Loucy (cell line): ENCODE measurements at regions not wholly inside any gene's neighbourhood (a gene's known extent, or its start where the extent isn't known, plus 50 kb on each side); places are given as distances from the start of the nearest gene placed in this dataset.

Source experiments
- H2AFZ ChIP-seq: fragments of 200-600 bp; sonication (generic); 2 replicates; pipeline ENCODE4 v1.6.0; 2016; ENCODE audit warnings: antibody characterized with exemption, mild to moderate bottlenecking, low read length, moderate library complexity
- H3F3A ChIP-seq: fragments of 200-600 bp; 2 replicates; pipeline ENCODE4 v1.6.0; 2016; ENCODE audit warnings: antibody characterized with exemption, low read depth, mild to moderate bottlenecking
- H3K27me3 ChIP-seq: fragments of 200-600 bp; sonication (generic); 2 replicates; pipeline ENCODE4 v1.6.1; 2014; ENCODE audit warnings: low read length, mild to moderate bottlenecking; ENCODE audit not compliant: insufficient read depth, poor library complexity, severe bottlenecking
- H3K36me3 ChIP-seq: fragments of 200-600 bp; sonication (generic); 2 replicates; pipeline ENCODE4 v1.6.1; 2016; ENCODE audit warnings: low read length; ENCODE audit not compliant: insufficient read depth
- H3K4me1 ChIP-seq: fragments of 200-600 bp; sonication (generic); 2 replicates; pipeline ENCODE4 v1.5.1; 2014; ENCODE audit warnings: low read length, mild to moderate bottlenecking; ENCODE audit not compliant: insufficient read depth, poor library complexity, severe bottlenecking
- H3K4me2 ChIP-seq: fragments of 200-600 bp; sonication (generic); 2 replicates; pipeline ENCODE4 v1.6.0; 2014; ENCODE audit warnings: antibody characterized with exemption, low read length, low read depth, mild to moderate bottlenecking; ENCODE audit not compliant: poor library complexity, severe bottlenecking
- H3K4me3 ChIP-seq: fragments of 200-600 bp; sonication (generic); 2 replicates; pipeline ENCODE4 v1.5.1; 2014; ENCODE audit warnings: low read length, mild to moderate bottlenecking, mixed read lengths; ENCODE audit not compliant: poor library complexity, severe bottlenecking
- H3K79me2 ChIP-seq: fragments of 200-600 bp; sonication (generic); 2 replicates; pipeline ENCODE4 v1.6.1; 2014; ENCODE audit warnings: low read length; ENCODE audit not compliant: insufficient read depth
- H3K9ac ChIP-seq: fragments of 200-600 bp; sonication (generic); 2 replicates; pipeline ENCODE4 v1.6.0; 2014; ENCODE audit warnings: mild to moderate bottlenecking, low read depth, low read length, moderate library complexity; ENCODE audit not compliant: poor library complexity, severe bottlenecking
- H3K9me2 ChIP-seq: fragments of 200-600 bp; sonication (generic); replicated peaks from 2 replicates; pipeline ENCODE4 v1.6.1; 2016; ENCODE audit warnings: low read depth, low read length, mixed read lengths
- H3K9me3 ChIP-seq: fragments of 200-600 bp; sonication (generic); 2 replicates; pipeline ENCODE4 v1.6.1; 2014; ENCODE audit warnings: mild to moderate bottlenecking, antibody characterized with exemption, low read length, low read depth; ENCODE audit not compliant: insufficient read depth
- H4K20me1 ChIP-seq: fragments of 200-600 bp; sonication (generic); 2 replicates; pipeline ENCODE4 v1.6.0; 2014; ENCODE audit warnings: antibody characterized with exemption, low read length, mild to moderate bottlenecking; ENCODE audit not compliant: insufficient read depth, poor library complexity, severe bottlenecking
- CTCF ChIP-seq: fragments of 200-600 bp; sonication (generic); conservative IDR thresholded peaks from 2 replicates; pipeline ENCODE4 v1.5.1; 2014; ENCODE audit warnings: mild to moderate bottlenecking, antibody characterized with exemption, low read length
- EZH2phosphoT487 ChIP-seq: fragments of 200-600 bp; IDR thresholded peaks from 2 replicates; pipeline ENCODE4 v1.6.1; 2018; ENCODE audit warnings: antibody characterized with exemption, mild to moderate bottlenecking, moderate library complexity, borderline replicate concordance

GRCh38 chr6:85996034-85996375, 353.3 kb upstream of the SYNCRIP start:
- no peaks in the 10 kb centered on the region for H4K20me1 ChIP-seq
- no peak overlapping the region for H3K9ac ChIP-seq
- TF ChIP-seq CTCF: no peak
- TF ChIP-seq EZH2phosphoT487: no peak
- no peak overlapping the region for H2AFZ ChIP-seq
- H3K36me3 ChIP-seq: no peaks in the 10 kb centered on the region
- no peaks in the 10 kb centered on the region for H3K27me3 ChIP-seq
- no peaks in the 10 kb centered on the region for H3K79me2 ChIP-seq
- no peaks in the 10 kb centered on the region for H3F3A ChIP-seq
- peaks cover 10% of the 10 kb centered on the region for H3K4me1 ChIP-seq
- no peaks in the 10 kb centered on the region for H3K9me3 ChIP-seq
- no peak overlapping the region for H3K4me2 ChIP-seq
- no peak overlapping the region for H3K4me3 ChIP-seq
- H3K9me2 ChIP-seq: no peaks in the 10 kb centered on the region

DNA sequence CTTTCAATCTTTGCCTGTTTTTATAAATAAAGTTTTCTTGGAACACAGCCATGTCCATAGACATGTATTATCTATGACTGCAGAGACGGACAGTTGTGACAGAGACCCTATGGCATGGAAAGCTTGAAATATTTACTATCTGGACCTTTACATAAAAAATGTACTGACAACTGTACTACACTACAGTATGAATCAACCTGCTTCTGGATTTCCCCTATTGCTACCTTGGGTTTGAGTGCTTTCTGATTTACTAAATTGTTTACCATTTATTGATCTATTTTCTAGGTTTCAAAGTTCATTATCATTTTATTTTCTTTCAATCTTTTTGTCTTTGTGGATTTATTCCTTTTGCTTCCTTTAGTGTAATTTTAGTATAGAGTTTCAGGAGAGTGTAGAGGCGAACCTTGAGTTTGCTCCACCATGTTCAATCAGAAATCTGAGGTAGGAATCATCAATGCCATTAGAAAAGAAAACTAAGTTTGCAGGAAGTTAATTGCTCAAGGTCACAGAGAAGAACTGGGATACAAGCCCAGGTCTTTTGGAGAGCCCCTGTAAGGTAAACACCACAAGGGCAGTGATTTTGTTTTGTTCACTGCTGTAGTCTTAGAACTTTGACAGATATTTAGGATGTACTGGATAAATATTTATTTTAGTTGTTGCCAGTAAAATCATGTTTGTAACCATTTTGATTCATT, 352.8 kb upstream of the SYNCRIP start:
- Histone ChIP-seq H3K9me3 (no peaks in the 10 kb centered on the region), H3K9ac (no peak overlapping the region), H3K79me2 (no peaks in the 10 kb centered on the region), H3K36me3 (no peaks in the 10 kb centered on the region), H3F3A (no peaks in the 10 kb centered on the region), H3K4me1 (peaks cover 10% of the 10 kb centered on the region), H3K4me3 (no peak overlapping the region), H3K4me2 (no peak overlapping the region), H2AFZ (no peak overlapping the region), H3K9me2 (no peaks in the 10 kb centered on the region), H4K20me1 (no peaks in the 10 kb centered on the region), H3K27me3 (no peaks in the 10 kb centered on the region)
- TF ChIP-seq EZH2phosphoT487 (no peak), CTCF (no peak)

GRCh38 chr6:85986681-85987080, 344.0 kb upstream of the SYNCRIP start:
- Histone ChIP-seq H3K27me3 (no peaks in the 10 kb centered on the region), H3K4me1 (no peaks in the 10 kb centered on the region), H3F3A (no peaks in the 10 kb centered on the region), H3K9me2 (no peaks in the 10 kb centered on the region), H3K4me2 (no peak overlapping the region), H3K4me3 (no peak overlapping the region), H3K36me3 (no peaks in the 10 kb centered on the region), H2AFZ (no peak overlapping the region), H3K79me2 (no peaks in the 10 kb centered on the region), H4K20me1 (no peaks in the 10 kb centered on the region), H3K9ac (no peak overlapping the region), H3K9me3 (peaks cover 10% of the 10 kb centered on the region)
- no peak for TF ChIP-seq EZH2phosphoT487
- TF ChIP-seq CTCF: no peak
